EL (cell line): ENCODE measurements at regions not wholly inside any gene's neighbourhood (a gene's known extent, or its start where the extent isn't known, plus 50 kb on each side); places are given as distances from the start of the nearest gene placed in this dataset.

ENCODE experiments used
- DNase-seq: peaks from one replicate; pipeline ENCODE4 v3.0.0-alpha.2; 2016

DNA sequence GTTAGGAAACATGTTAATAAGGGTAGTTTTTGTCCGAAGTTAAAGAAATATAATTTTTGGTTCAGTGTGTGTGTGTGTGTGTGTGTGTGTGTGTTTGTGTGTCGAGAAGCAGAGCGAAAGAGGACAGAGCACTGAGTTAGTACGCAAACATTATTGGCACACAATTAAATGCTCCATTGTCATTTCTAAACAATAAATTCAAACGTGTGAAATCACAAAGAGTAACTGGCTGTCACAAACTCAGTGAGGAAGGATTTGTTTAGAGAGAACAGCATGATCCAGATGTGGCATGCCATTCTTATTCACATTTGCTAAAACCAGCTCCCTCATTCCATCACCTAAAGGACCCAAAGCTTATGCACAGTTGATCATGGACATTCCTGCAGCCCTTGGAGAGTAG is 970.8 kb downstream of the DTWD2 start:
- DNase-seq: no peak

DNA sequence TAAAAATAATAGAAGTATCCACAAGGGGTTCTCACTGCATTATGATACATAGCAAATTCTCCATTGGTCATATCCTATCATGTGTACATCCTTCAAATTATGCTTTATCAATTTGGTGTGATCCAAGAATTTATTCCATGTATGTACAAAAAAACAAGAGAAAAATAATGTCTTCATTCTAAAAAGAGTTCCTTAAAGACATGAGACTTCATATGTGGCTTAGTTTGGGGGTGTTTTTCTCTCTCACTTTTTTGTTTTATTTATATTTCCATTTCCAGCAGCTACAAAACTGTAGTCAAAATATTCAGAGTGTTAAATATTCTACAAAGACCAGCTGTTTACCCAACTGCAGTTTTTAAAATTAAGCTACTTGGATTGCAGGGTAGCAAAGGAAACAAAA is 972.0 kb downstream of the DTWD2 start:
- no peak for DNase-seq

DNA sequence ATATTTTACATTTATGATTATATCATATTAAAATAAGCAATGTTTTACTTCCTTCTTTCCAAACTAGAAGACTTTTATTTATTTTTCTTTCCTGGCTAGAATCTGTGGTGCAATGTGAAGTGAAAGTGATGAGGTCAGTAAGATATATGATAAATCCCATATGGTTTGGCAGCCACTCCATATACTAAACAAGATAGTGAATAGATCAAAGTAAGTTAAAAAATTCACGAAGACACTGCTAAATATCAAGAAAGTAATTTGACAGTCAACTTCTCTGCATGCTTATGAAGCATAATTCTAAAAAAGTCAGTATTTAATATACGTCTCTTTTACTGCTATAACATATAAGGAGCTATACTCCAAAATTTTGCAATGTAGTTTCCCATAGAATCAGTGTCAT is 972.8 kb downstream of the DTWD2 start:
- DNase-seq: no peak

DNA sequence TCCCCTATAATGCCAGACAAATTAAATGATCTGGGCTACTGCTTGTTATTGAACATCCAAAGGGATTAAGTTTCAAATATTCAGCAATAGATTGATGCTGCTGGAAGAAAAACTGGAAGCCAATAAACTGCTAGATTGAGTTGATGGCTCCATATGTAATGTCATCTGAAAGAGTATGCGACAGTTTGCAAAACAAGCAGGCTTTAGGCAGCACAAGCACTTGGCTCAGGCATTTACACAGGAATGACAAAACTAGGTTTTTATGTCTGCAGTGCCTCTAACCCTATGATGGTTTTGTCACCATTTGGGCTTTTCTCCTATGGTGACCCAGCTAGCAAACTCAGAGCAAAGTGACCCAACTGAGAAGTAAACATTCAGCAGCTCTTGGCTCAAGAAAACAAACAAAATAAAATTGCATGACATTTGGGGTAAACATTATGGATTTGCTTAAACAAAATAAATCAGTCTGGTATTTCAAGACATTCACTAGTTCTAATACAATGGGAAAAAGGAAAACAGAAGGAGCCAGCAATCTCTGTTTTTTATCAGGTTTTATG is 978.5 kb downstream of the DTWD2 start:
- DNase-seq: no peak

DNA sequence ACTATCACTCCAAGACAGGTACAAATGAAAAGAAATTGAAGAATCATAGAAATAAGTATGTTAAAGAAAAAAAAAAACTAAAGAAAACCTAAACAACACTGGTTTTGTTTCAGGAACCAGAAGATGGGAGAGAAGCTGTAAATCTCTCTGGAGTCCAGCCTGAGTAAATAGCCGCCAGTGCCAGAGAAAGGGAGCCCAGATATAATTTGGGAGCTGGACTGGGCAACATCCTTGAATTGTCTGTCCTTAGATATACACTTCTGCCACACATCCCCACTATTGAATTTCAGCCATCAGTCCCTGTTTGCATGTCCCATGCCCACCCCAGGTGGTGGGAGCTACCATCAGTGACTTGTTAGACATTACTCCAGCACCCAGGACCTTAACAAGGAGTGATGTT is 979.6 kb downstream of the DTWD2 start:
- DNase-seq: no peak

DNA sequence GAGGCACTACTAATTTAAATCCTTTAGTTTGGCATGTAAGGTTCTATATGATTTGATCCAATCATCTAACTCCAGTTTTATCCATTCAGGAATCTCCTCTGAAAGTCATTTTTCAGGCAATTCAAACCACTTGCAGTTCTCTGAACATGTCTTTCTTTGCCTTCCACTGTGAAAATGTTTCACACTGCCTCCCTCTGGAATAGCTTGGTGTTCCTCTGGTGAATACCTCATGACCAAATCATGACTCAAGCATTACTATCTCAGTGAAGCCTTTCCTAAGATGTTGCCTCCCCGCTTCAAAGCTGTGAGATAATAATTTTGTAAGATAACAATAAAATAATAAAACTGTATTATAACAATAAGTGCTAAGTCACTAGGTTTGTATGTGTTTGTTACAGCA is 981.1 kb downstream of the DTWD2 start:
- peak; percentile 2 for DNase-seq

DNA sequence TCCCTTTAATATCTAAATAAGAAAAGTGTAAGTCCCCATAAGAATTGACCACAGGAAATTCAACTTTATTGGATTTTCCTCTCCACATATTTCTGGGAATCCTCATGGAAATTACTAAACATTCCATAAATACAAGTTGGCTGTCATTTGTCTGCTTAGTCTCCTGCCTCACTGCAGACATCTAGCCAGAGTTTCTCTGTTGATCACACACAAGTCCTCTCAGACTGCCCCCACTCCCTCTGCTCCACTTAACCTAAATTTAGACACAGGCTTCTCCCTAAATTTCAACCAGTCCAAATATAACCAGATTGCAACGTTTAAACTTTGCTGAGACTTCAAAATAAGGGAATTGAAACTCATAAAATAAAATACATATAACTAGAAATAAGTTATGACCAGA is 982.1 kb downstream of the DTWD2 start:
- peak; percentile 1 for DNase-seq

DNA sequence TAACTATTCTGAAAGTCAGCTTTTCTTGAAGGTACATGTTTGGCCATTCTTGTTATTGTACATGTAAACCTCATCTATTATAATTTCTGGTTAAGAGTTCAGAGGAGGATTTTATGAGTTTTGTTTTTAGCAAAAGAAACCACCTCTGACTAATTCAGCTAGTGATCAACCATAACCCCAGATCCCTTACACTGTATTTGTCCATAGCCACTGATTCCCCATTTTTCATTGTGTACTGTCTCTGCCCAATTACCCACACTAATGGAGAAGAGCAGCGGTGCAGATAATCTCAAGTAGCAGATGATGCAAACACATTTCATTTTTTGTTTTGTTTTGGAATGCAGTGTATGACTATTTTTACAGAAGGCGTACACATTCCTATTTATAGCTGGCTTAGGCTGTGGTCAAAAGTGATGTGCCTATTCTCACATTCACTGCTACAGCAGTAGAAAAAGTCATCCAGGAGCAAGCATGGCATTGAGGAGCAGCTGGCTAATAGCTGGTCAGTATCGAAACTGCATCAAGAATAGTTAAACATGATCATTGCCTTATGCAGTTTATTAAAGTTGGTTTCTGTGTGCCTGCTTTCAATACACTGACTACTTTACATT is 988.3 kb downstream of the DTWD2 start:
- DNase-seq: peak; percentile 30

DNA sequence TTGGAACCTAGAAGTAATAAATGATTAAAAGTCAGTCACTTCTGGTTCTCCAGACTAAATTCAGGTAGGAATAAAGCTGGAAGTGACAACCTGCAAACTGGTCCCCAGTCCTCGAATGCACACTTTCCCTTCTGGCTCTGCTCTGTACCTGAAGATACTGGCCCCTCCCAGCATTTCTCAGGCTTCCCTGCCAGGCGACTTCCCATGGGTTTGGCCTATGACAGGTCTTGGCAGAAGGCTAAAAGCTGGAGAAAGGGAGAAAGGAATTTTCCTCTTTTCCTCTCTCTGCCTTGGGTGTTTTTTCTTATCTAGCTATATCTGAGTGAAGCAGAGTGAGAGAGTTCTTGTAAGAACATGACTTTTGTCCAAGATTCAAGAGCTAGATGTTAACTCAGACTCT is 1005.7 kb downstream of the DTWD2 start:
- no peak for DNase-seq

DNA sequence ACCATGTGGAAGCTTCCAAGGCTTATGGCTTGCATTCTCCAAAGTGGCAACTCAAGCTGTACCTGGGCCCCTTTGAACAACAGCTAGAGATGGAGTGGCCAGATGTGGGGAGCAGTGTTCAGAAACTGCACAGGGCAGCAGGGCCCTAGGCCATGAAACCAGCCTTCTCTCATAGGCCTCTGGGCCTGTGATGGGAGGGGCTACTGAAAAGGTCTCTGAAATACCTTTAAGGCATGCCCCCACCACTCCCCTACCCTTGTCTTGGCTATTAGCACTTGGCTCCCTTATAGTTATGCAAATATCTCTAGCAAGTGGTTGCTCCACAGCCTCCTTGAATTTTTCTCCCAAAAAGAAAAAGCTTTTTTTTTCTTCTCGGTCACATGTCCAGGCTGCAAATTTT is 1014.6 kb downstream of the DTWD2 start:
- DNase-seq: no peak

DNA sequence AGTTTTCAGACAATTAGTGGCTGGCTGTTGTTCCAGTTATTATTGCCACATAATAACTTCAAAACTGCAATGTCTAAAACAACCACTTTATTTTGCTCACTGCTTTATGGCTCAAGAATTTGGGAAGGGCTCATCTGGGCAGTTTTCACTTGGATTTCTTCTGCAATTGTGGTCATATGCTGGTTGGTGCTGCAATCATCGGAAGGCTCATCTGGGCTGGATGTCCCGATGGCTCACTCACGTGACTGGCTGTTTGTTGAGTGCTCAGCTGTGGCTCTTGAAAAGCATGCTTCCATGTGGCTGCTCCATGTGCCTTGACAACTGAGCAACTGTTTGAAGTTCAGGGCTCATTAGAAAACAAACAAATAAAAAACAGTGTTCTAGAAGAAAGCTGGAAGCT is 1032.5 kb downstream of the DTWD2 start:
- DNase-seq: no peak

DNA sequence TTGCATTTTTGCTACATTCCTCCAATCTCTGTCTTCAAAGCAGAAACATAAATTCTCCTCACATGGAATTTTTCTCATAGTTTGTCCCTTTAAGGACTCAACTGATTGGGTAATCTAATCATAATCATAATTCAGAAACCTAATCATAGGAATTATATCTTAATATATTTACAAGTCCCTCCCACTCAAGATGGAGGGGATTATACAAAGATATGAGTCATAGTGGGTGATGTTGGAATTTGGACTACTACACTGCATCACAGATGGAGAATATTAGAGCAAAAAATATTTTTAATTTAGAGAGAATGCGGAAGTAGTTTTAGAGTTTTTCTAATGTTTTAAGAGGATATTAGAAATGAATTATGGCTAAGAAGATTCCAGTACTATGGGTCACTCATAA is 1034.0 kb downstream of the DTWD2 start:
- no peak for DNase-seq

DNA sequence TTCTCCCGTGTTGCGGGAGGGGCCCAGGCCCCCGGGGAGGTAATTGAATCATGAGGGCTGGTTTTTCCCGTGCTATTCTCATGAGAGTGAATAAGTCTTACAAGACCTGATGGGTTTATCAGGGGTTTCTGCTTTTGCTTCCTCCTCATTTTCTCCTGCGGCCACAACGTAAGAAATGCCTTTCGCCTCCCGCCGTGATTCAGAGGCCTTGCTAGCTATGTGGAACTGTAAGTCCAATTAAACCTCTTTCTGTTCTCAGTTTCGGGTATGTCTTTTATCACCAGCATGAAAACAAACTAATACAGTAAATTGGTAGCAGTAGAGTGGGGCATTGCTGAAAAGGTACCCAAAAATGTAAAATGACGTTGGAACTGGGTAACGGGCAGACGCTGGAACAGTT is 1035.1 kb downstream of the DTWD2 start:
- no peak for DNase-seq

DNA sequence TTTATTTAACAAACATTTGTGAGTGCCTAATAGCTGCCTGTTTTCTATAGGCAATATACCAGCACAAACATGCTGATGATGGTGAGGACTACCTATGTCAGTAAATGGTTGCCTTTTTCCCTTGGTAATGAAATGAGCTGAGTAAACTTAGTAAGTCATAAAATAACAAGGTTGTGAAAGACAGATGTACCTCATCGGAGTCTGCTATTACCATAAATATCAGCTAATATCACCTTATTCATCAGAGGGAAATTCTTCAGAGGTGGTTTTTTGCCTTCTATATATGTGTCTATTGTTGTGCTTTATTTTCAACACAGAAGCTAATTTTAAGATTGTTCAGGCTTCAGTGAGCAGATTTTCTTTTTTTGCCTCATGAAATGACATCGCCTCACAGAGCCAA is 1040.5 kb downstream of the DTWD2 start:
- no peak for DNase-seq

DNA sequence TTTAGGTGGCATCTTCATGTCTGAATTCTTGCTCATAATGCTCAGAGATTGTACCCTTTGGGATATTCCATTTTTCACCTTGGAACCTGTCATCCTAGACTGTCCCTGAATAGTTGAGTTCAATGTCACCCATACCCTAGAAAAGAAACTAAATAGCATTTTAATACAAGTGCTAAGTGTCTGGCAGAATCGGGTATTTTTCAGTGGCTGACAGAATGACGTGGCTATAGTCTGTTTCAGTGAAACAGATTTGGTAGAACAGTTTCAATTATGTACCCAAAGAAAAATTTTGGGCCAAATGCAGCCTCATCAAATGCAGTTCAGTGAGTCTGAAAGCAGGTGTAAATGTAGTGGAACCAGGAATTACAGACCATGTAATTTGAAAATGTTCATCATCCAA is 1041.2 kb downstream of the DTWD2 start:
- no peak for DNase-seq

DNA sequence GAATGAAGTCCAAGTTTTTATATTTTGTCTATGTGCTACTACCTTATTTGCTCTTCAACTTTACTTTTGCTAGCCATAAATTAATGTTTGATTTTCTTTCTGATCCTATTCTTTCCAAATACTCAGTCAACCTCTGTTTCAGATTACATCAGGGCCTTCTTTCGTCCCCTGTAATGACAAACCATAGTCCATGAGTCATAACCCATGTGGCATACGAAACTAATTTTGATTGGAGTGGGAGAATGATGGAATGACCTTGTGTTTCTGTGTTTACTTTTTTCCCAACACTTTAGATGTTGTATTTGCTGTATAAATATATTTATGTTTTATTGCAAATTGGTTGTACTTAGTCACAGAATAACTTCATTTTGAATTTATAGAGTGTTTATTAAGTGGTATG is 1043.1 kb downstream of the DTWD2 start:
- no peak for DNase-seq

DNA sequence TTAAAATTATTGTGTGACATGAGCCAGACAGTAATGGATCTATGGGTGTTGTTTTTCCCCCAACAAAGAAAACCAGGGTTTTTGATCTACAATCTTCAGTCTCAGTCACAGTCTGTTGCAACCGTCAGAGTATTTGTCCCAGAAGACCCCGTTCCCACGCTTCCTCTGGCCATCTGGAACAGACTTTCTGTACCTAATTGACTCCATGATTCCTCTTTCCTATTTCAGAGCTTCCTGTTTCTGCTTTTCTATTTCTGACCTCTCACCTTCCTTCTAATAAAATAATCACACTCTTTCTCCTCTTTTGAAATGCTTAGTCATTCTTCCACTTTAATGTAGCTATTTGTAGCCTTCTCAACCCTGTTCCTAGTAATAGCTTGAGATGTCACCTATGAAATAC is 1044.8 kb downstream of the DTWD2 start:
- DNase-seq: no peak

DNA sequence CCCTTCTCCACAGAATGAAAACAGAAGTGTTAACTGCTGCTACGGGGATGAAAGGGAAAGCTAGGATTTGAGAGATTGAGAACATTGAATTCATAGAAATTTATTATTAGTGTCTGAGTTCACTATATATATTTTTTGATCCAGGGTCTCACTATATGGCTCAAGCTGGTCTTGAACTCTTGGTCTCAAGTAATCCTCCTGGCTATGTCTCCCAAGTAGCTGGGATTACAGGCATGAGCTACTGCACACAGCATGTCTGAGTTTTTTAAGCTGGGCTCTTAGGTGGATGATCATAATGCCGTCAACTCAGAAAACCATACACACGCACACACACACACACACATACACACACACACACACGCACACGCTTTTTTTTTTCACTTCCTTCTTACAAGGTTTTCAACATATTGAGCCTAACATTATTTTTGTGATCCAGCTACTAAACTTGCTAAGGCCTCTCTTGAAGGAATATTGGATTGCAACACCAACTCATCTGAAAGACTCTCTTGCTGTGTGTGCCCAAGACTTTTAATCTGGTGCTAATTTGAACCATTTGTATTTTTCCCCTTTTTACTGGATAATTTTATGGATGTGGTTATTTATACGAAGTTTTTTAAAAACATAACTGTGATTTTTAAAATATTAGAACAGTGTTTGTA is 1045.4 kb downstream of the DTWD2 start:
- no peak for DNase-seq

DNA sequence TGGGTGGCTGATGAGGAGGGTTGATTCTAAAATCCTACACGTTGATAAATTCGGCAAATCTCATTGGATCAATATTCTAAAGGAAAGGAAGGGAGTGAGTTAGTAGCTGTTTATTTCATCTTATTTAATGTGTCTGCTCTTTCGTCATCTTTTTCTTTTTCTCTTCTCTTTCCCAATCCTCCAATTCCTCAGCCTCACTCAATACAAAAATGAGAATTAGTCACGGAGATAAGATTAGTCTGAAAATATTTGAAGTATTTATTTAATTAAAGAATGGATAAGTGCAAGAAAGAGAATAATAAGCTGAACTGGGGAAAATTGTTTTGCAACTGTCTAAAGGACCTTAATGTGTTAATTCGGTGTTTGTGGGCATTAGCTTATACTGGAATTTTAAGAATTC is 1095.1 kb downstream of the DTWD2 start:
- no peak for DNase-seq

DNA sequence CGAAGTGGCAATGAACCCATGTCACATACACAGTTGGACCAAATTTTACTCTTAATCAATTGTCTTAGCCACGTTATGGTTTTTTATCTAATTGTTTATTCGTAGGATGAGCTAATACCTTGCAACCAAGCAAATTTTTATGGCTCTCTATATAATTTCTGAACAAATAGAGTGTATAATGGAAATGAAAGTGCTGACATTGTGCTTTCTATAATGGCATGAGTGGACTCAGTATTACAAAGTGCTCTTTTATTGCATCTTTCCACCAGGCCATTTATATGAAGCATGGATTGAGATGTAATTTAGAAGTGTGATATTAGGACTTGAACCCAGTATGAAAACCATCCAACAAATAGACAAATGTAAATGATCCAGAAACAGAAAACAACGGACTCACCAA is 1096.0 kb downstream of the DTWD2 start:
- DNase-seq: no peak

DNA sequence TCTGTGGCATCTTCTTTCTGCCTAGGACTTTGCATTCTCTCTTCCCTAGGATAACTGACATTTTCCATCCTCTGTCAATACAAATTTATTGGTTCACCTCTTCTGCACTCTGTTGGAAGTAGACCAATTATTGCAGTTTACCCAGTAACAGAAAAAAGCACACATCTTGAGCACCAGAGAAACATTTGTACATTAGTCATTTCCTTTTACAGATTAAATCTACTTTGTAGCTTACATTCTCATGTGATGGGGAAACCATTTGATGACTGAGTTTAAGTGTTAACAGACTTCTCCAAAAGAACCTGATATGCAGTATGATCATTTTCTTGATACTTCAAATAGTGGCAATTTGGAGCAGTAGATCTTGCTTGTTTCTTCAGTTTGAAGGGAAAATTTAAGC is 1098.8 kb downstream of the DTWD2 start:
- DNase-seq: peak; percentile 76

DNA sequence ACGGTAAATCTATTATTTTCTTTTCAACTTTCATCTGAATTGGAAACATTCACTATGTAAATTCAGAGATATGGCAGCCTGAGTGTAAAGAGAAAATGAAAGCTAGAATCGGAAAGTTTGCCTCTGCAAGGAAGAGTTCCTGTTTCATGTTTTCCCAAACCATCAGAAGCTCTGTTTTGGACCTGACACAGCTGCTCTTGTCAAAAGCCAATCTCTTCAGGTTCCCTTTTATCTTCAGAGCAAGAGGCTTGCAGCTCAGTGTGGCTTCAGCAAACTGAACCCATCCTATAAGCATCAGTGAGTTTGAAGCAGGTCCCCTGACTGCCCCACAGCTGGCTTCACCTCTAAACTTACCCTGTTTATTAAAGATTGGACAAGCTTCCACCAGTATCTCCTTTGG is 1099.7 kb downstream of the DTWD2 start:
- peak; percentile 13 for DNase-seq

DNA sequence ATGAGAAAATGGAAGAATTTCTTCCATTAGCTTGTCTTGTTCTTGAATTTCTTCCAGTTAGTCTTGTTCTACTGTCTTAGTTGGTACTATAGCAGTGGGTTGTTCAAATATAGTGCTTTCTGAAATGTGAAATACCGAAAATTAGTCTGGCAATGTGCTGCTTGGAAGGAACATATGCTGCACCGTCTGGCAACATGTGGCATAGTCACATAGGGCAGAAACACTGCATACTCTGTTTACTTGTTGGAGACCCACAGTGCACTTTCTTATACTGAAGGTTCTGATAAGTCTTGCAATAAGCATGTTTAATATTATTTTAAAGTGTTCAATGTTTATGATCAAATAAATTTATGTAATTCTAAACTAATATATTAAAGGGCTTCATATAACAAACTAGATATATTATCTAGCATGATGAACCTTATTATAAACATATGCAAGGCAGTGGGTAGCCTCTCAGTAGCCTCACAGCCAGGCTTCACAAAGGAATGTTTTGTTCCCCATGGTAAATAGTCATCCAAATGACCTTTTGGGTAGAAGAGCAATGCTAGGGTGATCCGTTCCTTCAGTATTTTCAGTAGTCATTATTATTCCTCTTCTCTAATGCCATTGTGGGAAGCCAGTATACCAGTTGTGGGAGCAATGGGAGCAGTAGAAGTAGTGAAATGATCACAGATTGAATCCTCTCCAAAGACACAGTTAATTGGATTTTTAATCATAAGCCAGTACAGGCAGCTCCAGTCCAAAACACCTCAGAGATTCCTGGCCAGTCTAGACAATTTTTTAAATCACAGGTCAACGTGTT is 1106.7 kb downstream of the DTWD2 start:
- no peak for DNase-seq

DNA sequence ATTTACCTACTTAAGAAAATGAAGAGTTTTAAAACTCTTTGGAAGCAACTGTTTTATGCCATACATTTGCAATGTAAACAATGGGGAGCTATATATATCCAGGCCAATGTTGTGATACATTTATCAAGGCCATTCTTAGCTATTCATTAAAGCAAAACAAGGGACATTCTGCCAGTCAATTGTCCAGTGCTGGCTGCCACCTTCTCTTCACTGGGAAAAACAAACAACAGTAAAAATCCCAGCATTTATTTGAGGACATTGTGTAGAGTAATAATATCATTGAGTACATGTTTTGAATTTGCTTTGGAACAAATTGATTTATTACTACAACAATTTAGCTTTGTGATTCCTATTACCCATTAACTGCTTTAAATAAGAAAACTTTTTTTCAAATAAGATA is 1107.4 kb downstream of the DTWD2 start:
- no peak for DNase-seq
